Gastroesophageal sphincter (tissue), 4 donors: ENCODE measurements at regions not wholly inside any gene's neighbourhood (a gene's known extent, or its start where the extent isn't known, plus 50 kb on each side); places are given as distances from the start of the nearest gene placed in this dataset.

Experiments
- ATAC-seq: fragments of 150-250 bp; one replicate; pipeline ENCODE4 v1.9.1; 2016; ENCODE audit warnings: mild to moderate bottlenecking, moderate library complexity
- H3K27ac ChIP-seq, 4 donors: fragments of 200-600 bp; sonication (generic) in 3 of 4; 1 replicate in 3 of 4; 2 replicates in 1 of 4; pipeline ENCODE4 v1.5.1; 2016 to 2019
- H3K27me3 ChIP-seq: fragments of 200-600 bp; sonication (generic); one replicate; pipeline ENCODE4 v1.5.1; 2019
- H3K36me3 ChIP-seq, 2 donors: fragments of 200-600 bp; sonication (generic); one replicate each; pipeline ENCODE4 v1.5.1; 2019; ENCODE audit warnings: control low read depth in 1 of 2
- H3K4me1 ChIP-seq, 3 donors: fragments of 200-600 bp; sonication (generic); 1 replicate in 2 of 3; 2 replicates in 1 of 3; pipeline ENCODE4 v1.5.1; 2016 to 2019; ENCODE audit warnings: control low read depth in 2 of 3
- H3K4me3 ChIP-seq, 2 donors: fragments of 200-600 bp; sonication (generic); one replicate each; pipeline ENCODE4 v1.5.1; 2019; ENCODE audit warnings: mild to moderate bottlenecking in 1 of 2, moderate library complexity in 1 of 2
- H3K9me3 ChIP-seq, 3 donors: fragments of 200-600 bp; sonication (generic); one replicate each; pipeline ENCODE4 v1.5.1; 2017 to 2019; ENCODE audit warnings: control low read depth in 2 of 3
- CTCF ChIP-seq, 4 experiments: fragments of 200-600 bp in 2 of 4; fragments of 450-650 bp in 2 of 4; sonication (generic) in 1 of 4; IDR thresholded peaks; one replicate each; pipeline ENCODE4 v1.5.1; 2017 to 2019; ENCODE audit warnings: antibody characterized with exemption in 4 of 4, mild to moderate bottlenecking in 2 of 4, moderate library complexity in 2 of 4
- EP300 ChIP-seq: sonication (generic); formaldehyde crosslinking; IDR thresholded peaks from one replicate; pipeline ENCODE4 v1.6.1; 2017; ENCODE audit warnings: antibody characterized with exemption, mild to moderate bottlenecking
- POLR2A ChIP-seq, 2 donors: fragments of 450-650 bp; IDR thresholded peaks; one replicate each; pipeline ENCODE4 v1.6.1; 2017; ENCODE audit warnings: antibody characterized with exemption in 2 of 2, mild to moderate bottlenecking in 2 of 2, moderate library complexity in 1 of 2
- POLR2AphosphoS5 ChIP-seq: sonication (generic); formaldehyde crosslinking; IDR thresholded peaks from one replicate; pipeline ENCODE4 v1.6.1; 2017; ENCODE audit warnings: antibody characterized with exemption
- WGBS, 2 donors: methylation state at CpG; one replicate each; pipeline ENCODE4 v1.1.5; 2018; ENCODE audit warnings: low coverage in 1 of 2; 5-methylcytosine and 5-hydroxymethylcytosine counted together

- no peaks in the 10 kb centered on the region for H3K27me3 ChIP-seq
- no peak for ATAC-seq
- no peaks in the 10 kb centered on the region for H3K36me3 ChIP-seq
- no peaks in the 10 kb centered on the region for H3K4me1 ChIP-seq
- no peak for TF ChIP-seq POLR2AphosphoS5
- H3K27ac ChIP-seq: no peak overlapping the region
- no peak overlapping the region for H3K4me3 ChIP-seq
- H3K9me3 ChIP-seq: no peaks in the 10 kb centered on the region
- 30 to 45% methylated on average over 3 of the region's 3 CpGs for WGBS, 2 donors
Measured at GRCh38 chr15:61762676-61763075, 297.6 kb downstream of the VPS13C start.

GRCh38 chr15:61759639-61760038 is 300.6 kb downstream of the VPS13C start:
- Histone ChIP-seq H3K27me3 (peaks cover 5% of the 10 kb centered on the region), H3K9me3 (no peaks in the 10 kb centered on the region), H3K4me1 (no peaks in the 10 kb centered on the region), H3K36me3 (no peaks in the 10 kb centered on the region), H3K4me3 (no peak overlapping the region), H3K27ac (no peak overlapping the region)
- TF ChIP-seq CTCF (IDR thresholded peaks at IDR 0.05): no peak
- ATAC-seq: no peak
- WGBS, 2 donors: 25 to 80% methylated on average over 1 to 2 of the region's 2 CpGs

GRCh38 chr15:61756071-61756820 is 304.0 kb downstream of the VPS13C start:
- TF ChIP-seq POLR2A (IDR thresholded peaks at IDR 0.05) (no peak), EP300 (no peak), POLR2AphosphoS5 (no peak), CTCF (IDR thresholded peaks at IDR 0.05) (no peak)
- no peaks in the 10 kb centered on the region for H3K9me3 ChIP-seq
- H3K27ac ChIP-seq: no peak overlapping the region
- H3K27me3 ChIP-seq: peaks cover 5% of the 10 kb centered on the region
- no peak overlapping the region for H3K4me3 ChIP-seq
- H3K36me3 ChIP-seq: no peaks in the 10 kb centered on the region
- 59 to 87% methylated on average over 4 of the region's 4 CpGs for WGBS, 2 donors
- ATAC-seq: no peak
- H3K4me1 ChIP-seq: no peaks in the 10 kb centered on the region

GRCh38 chr15:61755467-61755866 is 304.8 kb downstream of the VPS13C start:
- 59 to 61% methylated on average over 2 of the region's 2 CpGs for WGBS, 2 donors
- Histone ChIP-seq H3K27ac (no peak overlapping the region), H3K27me3 (peaks cover 5% of the 10 kb centered on the region), H3K36me3 (no peaks in the 10 kb centered on the region), H3K9me3 (no peaks in the 10 kb centered on the region), H3K4me3 (no peak overlapping the region), H3K4me1 (no peaks in the 10 kb centered on the region)
- TF ChIP-seq CTCF (IDR thresholded peaks at IDR 0.05): no peak
- ATAC-seq: no peak

- Histone ChIP-seq H3K4me1 (no peaks in the 10 kb centered on the region), H3K4me3 (no peak overlapping the region), H3K27me3 (peaks cover 5% of the 10 kb centered on the region), H3K27ac (no peak overlapping the region), H3K36me3 (no peaks in the 10 kb centered on the region), H3K9me3 (no peaks in the 10 kb centered on the region)
- WGBS, 2 donors: 78 to 81% methylated on average over 4 to 6 of the region's 6 CpGs
- ATAC-seq: no peak
- no peak for TF ChIP-seq POLR2AphosphoS5
- TF ChIP-seq EP300: no peak
- no peak for TF ChIP-seq POLR2A (IDR thresholded peaks at IDR 0.05)
- TF ChIP-seq CTCF (IDR thresholded peaks at IDR 0.05): no peak
Measured at GRCh38 chr15:61753018-61753710, 307.1 kb downstream of the VPS13C start.
